IPS-20b (cell line): ENCODE measurements at regions not wholly inside any gene's neighbourhood (a gene's known extent, or its start where the extent isn't known, plus 50 kb on each side); places are given as distances from the start of the nearest gene placed in this dataset.

Experiments
- H3K27ac ChIP-seq: one replicate; pipeline ENCODE4 v1.5.1; 2013; ENCODE audit warnings: low read length
- H3K27me3 ChIP-seq: 2 replicates; pipeline ENCODE4 v1.6.1; 2013; ENCODE audit warnings: mild to moderate bottlenecking, low read length, inconsistent platforms; ENCODE audit not compliant: insufficient read depth
- H3K36me3 ChIP-seq: 2 replicates; pipeline ENCODE4 v1.6.1; 2013; ENCODE audit warnings: low read depth, mild to moderate bottlenecking, inconsistent platforms, low read length, moderate library complexity; ENCODE audit not compliant: insufficient read depth
- H3K4me1 ChIP-seq: 2 replicates; pipeline ENCODE4 v1.6.1; 2013; ENCODE audit warnings: mild to moderate bottlenecking, control low read depth, inconsistent platforms, low read length, moderate library complexity; ENCODE audit not compliant: insufficient read depth
- H3K4me3 ChIP-seq: 2 replicates; pipeline ENCODE4 v1.5.1; 2013; ENCODE audit warnings: mild to moderate bottlenecking, low read length, inconsistent platforms
- H3K9ac ChIP-seq: 2 replicates; pipeline ENCODE4 v1.6.1; 2013; ENCODE audit warnings: low read depth, mild to moderate bottlenecking, inconsistent platforms, low read length, moderate library complexity
- H3K9me3 ChIP-seq: 2 replicates; pipeline ENCODE4 v1.6.1; 2013; ENCODE audit warnings: mild to moderate bottlenecking, low read depth, low read length, inconsistent platforms; ENCODE audit not compliant: insufficient read depth

DNA sequence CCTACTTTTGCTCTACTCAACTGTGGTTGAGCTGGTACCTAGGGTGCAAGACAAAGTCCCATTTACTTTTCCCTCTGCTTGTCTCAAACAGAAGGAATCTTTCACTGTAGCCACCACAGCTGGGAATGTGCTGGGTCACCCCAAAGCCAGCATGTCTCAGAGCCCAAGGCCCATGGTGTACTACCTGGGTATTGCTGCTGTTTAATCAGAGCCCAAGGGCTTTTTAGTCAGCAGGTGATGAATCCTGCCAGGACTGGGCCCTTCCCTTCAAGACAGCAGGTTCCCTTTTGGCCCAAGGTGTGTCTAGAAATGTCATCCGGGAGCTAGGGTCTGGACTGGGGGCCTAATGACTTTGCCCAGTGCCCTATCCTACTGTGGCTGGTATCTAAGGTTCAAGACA, 249.8 kb downstream of the HDGFL1 start:
- no peaks in the 10 kb centered on the region for H3K4me1 ChIP-seq

DNA sequence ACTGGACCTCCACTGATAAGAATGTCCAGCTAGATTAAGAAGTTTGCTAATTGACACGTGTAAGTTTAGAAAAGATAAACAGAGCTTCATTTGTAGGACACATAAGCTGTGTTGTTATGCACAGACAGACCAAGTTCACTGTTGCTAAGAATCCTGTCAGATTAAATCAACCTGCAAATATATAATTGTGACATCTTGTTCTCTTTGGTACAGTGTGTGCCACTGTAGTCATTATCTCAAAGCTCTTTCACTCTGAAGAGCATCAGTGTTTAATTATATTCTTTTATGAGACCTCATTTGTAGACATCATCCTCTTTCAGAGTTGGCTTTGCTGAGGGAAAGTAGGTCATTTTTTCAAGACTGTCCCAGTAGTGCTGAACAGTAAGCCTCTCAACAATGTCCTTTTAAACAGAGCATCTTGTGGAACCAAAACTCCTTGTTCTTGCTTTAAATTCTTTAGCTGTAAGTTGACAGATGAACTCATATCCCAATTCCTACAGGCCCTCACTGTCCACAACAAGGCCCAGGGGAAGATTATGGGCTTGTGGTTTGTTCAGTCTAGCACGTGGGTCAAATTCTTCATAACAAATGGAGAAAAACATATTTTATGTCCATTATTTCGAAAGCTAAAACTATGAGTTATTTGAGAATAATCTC, 252.4 kb downstream of the HDGFL1 start:
- H3K27me3 ChIP-seq, result no peaks in the 10 kb centered on the region
- H3K9ac ChIP-seq, result no peak overlapping the region
- H3K4me1 ChIP-seq, result no peaks in the 10 kb centered on the region
- no peaks in the 10 kb centered on the region for H3K36me3 ChIP-seq
- no peak overlapping the region for H3K4me3 ChIP-seq
- no peaks in the 10 kb centered on the region for H3K9me3 ChIP-seq
- H3K27ac ChIP-seq, result no peak overlapping the region

More for the DNA sequence above, 249.8 kb downstream of the HDGFL1 start:
- no peak overlapping the region for H3K4me3 ChIP-seq
- H3K27ac ChIP-seq, result no peak overlapping the region
- H3K36me3 ChIP-seq, result no peaks in the 10 kb centered on the region
- H3K9ac ChIP-seq, result no peak overlapping the region
- no peaks in the 10 kb centered on the region for H3K9me3 ChIP-seq
- no peaks in the 10 kb centered on the region for H3K27me3 ChIP-seq

DNA sequence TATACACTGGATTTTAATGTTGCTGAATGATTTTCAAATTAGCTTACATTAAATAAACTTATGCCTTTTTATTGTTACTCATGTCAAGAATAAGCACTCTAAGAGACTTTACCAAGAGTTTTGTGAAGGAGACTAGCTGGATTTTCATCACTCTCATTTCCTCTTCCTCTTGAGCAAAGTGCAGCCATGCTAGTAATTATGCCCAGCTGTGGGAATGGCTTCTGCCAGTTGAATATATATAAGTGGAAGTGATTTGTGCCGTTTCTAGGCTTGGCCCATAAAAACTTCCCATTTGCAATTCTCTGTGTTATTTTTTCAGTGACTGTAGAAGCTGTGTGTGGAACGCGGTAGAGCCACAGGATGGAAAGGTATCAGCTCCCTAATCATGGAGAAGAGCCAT, 255.8 kb downstream of the HDGFL1 start:
- H3K9ac ChIP-seq, result no peak overlapping the region
- H3K27me3 ChIP-seq, result no peaks in the 10 kb centered on the region
- no peaks in the 10 kb centered on the region for H3K9me3 ChIP-seq
- no peaks in the 10 kb centered on the region for H3K36me3 ChIP-seq
- no peak overlapping the region for H3K27ac ChIP-seq
- peaks cover 11% of the 10 kb centered on the region for H3K4me1 ChIP-seq
- H3K4me3 ChIP-seq, result no peak overlapping the region

DNA sequence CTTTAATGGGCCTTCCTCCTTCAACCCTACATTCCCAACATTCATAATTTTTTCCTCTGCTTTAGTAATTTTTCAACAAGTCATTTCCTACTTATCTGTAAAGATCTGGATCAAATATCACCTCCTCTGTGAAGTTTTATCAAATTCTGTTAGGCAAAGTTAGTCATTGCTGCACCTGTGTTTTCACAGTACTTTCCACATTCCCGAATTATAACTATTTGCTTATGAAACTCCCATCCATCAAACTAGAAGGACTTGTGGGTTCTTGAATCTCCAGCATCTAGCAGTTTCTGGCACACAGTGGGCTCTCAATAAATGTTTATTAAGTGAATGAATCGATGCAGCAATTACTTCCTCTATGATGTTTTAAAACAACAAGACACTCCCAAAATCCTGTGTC, 257.6 kb downstream of the HDGFL1 start:
- H3K36me3 ChIP-seq, result no peaks in the 10 kb centered on the region
- H3K4me1 ChIP-seq, result peaks cover 11% of the 10 kb centered on the region
- H3K9ac ChIP-seq, result no peak overlapping the region
- H3K27ac ChIP-seq, result no peak overlapping the region
- no peaks in the 10 kb centered on the region for H3K27me3 ChIP-seq
- no peaks in the 10 kb centered on the region for H3K9me3 ChIP-seq
- H3K4me3 ChIP-seq, result no peak overlapping the region

DNA sequence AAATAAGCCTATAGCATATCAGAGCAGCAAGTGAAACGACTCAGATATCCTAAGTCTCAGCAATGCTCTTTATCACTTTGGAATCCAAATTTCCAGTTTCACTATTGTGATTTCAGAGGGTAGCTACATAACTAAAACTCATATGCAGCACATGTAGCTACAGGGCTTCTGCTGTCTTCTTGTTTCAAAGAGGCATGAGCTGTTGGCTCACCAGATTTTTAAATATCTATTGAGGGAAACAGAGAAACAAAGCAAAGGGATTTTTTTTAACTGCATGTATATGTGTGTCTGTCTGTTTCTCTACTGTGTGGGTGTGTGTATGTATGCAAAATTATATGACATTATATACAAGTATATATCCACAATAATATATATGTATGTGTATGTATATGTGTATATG, 258.4 kb downstream of the HDGFL1 start:
- Histone ChIP-seq H3K4me1 (peaks cover 11% of the 10 kb centered on the region), H3K9ac (no peak overlapping the region), H3K36me3 (no peaks in the 10 kb centered on the region), H3K27me3 (no peaks in the 10 kb centered on the region), H3K4me3 (no peak overlapping the region), H3K27ac (no peak overlapping the region), H3K9me3 (no peaks in the 10 kb centered on the region)

DNA sequence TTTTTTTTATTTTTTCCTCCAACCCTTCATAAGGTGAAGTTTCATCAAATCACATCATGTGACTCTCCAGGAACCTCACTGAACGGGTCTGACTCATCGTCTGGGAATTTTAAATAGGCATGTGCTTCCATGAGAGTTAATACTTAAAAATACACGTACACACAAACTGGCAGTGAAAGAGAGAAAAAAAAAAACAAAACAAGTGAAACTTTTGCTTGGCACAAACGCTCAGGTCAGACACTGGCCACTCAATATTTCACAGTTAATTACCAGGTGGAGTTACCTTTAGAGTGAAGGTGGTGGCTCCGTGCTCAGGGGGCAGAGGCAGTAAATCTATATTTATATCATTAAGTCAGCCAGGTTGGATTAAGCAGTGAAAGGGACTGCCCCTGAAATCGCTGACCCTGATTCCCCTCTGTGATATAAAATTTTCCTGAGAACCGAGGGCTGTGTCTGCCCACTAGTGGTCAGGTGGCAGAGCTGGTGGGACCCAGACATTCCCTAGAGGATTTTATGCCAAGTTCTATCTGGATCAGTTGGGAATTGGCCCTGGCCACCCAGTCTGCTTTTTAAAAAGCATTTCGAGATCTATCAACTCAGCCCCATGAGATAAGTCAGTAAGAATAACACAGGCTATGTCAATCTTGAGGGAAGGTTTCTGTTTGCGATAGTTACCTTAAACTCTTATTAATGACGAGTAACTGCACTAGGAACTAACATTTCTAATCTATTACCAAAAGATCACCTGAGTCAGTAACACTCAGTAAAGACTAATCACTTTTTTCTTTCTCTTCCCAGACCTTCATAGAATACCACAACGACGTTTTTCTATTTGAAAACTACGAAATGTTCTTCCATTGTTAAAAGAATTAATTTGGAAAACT, 259.1 kb downstream of the HDGFL1 start:
- Histone ChIP-seq H3K9ac (peak overlapping the region; percentile 50; the same call in 1 of the 2 replicates), H3K4me3 (no peak overlapping the region), H3K36me3 (no peaks in the 10 kb centered on the region), H3K27ac (no peak overlapping the region), H3K4me1 (peaks cover 11% of the 10 kb centered on the region), H3K27me3 (no peaks in the 10 kb centered on the region), H3K9me3 (no peaks in the 10 kb centered on the region)

DNA sequence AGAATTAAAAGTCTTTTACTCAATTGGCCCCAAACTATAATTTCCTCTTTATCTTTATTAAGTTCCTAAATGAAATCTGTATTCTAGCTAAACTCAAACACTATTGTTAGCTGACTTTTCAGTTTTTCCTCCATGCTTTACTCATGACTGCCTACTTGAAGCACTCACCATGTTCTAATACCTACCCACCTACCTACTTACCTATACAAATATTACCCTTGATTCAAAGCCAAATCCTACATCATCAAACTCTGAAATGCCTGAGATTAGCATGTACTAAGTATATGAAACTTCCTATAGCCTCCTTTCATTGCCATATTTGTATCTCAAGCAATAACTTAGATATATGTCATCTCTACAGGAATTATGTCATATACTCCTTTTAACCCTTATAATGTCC, 259.7 kb downstream of the HDGFL1 start:
- Histone ChIP-seq H3K9ac (no peak overlapping the region), H3K4me3 (no peak overlapping the region), H3K4me1 (peaks cover 11% of the 10 kb centered on the region), H3K27me3 (no peaks in the 10 kb centered on the region), H3K36me3 (no peaks in the 10 kb centered on the region), H3K9me3 (no peaks in the 10 kb centered on the region), H3K27ac (no peak overlapping the region)

DNA sequence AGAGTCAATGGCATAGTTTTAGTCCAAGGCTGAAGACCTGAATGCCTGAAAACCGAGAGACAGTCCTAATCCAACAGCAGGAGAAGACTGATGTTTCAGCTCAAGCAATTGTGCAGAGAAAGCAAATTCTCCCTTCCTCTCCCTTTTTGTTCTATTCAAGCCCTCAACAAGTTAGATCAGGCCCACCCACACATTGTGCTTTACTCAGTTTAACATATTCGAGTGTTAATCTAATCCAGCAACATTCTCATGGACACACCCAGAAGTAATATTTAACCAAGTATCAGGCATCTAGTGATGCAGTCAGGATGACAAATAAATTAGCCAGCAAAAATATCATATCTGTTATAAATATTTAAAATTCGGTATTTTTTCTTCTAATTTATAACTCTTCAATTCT, 261.1 kb downstream of the HDGFL1 start:
- H3K9me3 ChIP-seq, result no peaks in the 10 kb centered on the region; the same call in 1 of the 2 replicates
- no peak overlapping the region for H3K4me3 ChIP-seq
- H3K27me3 ChIP-seq, result no peaks in the 10 kb centered on the region
- peaks cover 11% of the 10 kb centered on the region for H3K4me1 ChIP-seq
- H3K9ac ChIP-seq, result no peak overlapping the region
- H3K27ac ChIP-seq, result no peak overlapping the region
- H3K36me3 ChIP-seq, result no peaks in the 10 kb centered on the region

DNA sequence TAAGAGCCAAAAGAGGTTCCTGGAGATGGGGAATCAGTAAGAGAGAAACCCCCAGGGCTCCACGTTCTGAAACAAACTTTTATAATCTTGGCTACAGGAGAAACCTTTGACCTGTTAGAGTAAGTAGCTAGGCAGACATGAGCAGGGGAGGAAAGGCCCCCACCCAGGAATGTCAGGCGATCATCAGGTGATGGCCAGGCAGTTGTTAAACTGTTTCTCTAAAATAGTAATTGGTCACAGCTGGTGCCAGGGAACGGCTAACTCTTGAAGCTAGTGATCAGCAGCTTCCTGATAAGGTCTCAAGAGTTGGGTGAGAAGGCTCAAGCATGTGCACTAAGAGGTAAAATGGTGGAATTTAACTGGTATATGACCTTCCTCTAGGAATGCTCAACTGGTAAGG, 263.8 kb downstream of the HDGFL1 start:
- Histone ChIP-seq H3K27ac (no peak overlapping the region), H3K9ac (no peak overlapping the region), H3K4me1 (peaks cover 1% of the 10 kb centered on the region; the same call in 1 of the 2 replicates)

DNA sequence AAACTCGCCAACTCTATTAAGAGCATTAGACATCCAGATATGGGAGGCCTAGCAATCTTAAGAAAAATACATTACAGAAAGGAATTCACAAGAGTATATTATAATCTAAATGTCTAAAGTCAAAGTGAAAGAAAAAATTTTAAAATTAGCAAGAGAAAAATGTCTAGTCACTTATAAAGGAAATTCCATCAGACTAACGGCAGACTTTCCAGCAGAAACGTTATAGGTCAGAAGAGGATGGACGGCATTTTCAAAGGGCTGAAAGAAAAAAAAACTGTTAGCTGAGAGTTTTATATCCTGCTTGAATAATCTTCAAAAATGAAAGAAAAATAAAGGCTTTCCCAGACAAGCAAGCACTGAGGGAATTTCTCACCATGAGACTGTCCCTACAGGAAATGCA, 269.0 kb downstream of the HDGFL1 start:
- Histone ChIP-seq H3K27me3 (no peaks in the 10 kb centered on the region), H3K9ac (no peak overlapping the region), H3K4me3 (no peak overlapping the region), H3K36me3 (no peaks in the 10 kb centered on the region), H3K27ac (no peak overlapping the region), H3K9me3 (peaks cover 18% of the 10 kb centered on the region), H3K4me1 (no peaks in the 10 kb centered on the region)

More for the DNA sequence above, 263.8 kb downstream of the HDGFL1 start:
- Histone ChIP-seq H3K9me3 (peaks cover 4% of the 10 kb centered on the region; the same call in 1 of the 2 replicates), H3K27me3 (no peaks in the 10 kb centered on the region), H3K36me3 (no peaks in the 10 kb centered on the region), H3K4me3 (no peak overlapping the region)

DNA sequence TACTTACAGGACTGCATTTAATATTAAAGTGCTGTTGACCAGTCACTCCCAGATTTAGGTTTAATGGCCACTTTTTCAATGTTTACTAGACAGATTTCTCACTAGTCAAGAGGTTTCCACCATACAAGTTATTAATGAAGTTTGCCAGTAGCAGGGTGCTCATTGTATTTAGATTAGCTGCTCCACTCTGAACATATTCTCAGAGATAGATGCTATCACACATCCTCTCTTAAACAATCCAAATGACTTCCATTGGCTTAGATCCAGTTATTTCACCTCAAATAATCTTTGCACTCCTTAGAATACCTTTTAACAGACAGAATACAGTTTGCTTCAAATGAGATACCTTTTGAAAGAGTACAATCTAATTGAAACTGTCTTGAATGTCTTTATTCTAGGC, 276.1 kb downstream of the HDGFL1 start:
- Histone ChIP-seq H3K9ac (no peak overlapping the region), H3K27me3 (no peaks in the 10 kb centered on the region), H3K36me3 (no peaks in the 10 kb centered on the region), H3K27ac (no peak overlapping the region), H3K4me3 (no peak overlapping the region), H3K4me1 (no peaks in the 10 kb centered on the region), H3K9me3 (peaks cover 6% of the 10 kb centered on the region)

DNA sequence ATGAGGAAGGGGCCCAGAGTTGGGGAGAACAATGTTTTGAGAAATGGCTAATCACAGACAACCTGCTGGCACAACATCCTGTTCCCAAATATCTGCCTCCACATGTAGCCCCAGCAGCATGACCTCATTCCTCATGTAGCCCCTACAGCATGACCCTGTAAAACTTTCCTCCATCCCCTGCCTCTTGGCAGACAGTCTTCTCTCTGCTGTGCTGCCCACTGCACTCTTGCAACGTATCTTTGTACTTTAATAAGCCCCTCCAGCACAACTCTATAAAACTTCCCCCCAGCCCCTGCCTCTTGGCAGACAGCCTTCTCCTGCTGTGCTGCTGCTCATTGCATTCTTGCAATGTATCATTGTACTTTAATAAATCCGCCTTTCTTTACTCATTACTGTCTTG, 278.8 kb downstream of the HDGFL1 start:
- H3K9ac ChIP-seq, result no peak overlapping the region
- H3K27ac ChIP-seq, result no peak overlapping the region
- H3K36me3 ChIP-seq, result no peaks in the 10 kb centered on the region
- H3K4me3 ChIP-seq, result no peak overlapping the region
- H3K9me3 ChIP-seq, result peaks cover 6% of the 10 kb centered on the region
- no peaks in the 10 kb centered on the region for H3K27me3 ChIP-seq
- no peaks in the 10 kb centered on the region for H3K4me1 ChIP-seq
